WTC11 (cell line): ENCODE measurements at regions not wholly inside any gene's neighbourhood (a gene's known extent, or its start where the extent isn't known, plus 50 kb on each side); places are given as distances from the start of the nearest gene placed in this dataset.
"Not testable (repeated sequence)": the region's sequence is repeated elsewhere in the genome, so short reads cannot be mapped to it uniquely, and the experiment has no call there.

ENCODE experiments used
- ATAC-seq: fragments of 200-7000 bp; cut with Tn5 transposase; 2 replicates; pipeline ENCODE4 v1.10.0; 2021; ENCODE audit warnings: mild to moderate bottlenecking, moderate library complexity
- CTCF ChIA-PET: fragments of 300-600 bp; sonication (Branson Sonifier 250); formaldehyde crosslinking; loops from one replicate; lab custom pipeline; 2021; ENCODE audit warnings: antibody characterized with exemption; lab: Charles Lee
- POLR2A ChIA-PET: fragments of 350-600 bp; sonication (Branson Sonifier 250); formaldehyde crosslinking; loops from one replicate; lab custom pipeline; 2021; ENCODE audit warnings: antibody characterized with exemption; lab: Charles Lee
- DNase-seq: peaks from one replicate; pipeline ENCODE4 v3.0.0; 2021; ENCODE audit warnings: low spot score
- H3K27ac Mint-ChIP-seq: 2 replicates; pipeline ENCODE4 v1.8.0; 2021; ENCODE audit warnings: mixed read lengths
- H3K27me3 Mint-ChIP-seq: 2 replicates; pipeline ENCODE4 v1.8.0; 2021; ENCODE audit warnings: low read depth, mild to moderate bottlenecking, moderate library complexity, mixed read lengths
- H3K36me3 Mint-ChIP-seq: 2 replicates; pipeline ENCODE4 v1.8.0; 2021; ENCODE audit warnings: mixed read lengths
- H3K4me1 Mint-ChIP-seq: 2 replicates; pipeline ENCODE4 v1.8.0; 2022; ENCODE audit warnings: mixed read lengths
- H3K4me3 Mint-ChIP-seq: 2 replicates; pipeline ENCODE4 v1.8.0; 2021; ENCODE audit warnings: mild to moderate bottlenecking, moderate library complexity, mixed read lengths
- H3K9me3 Mint-ChIP-seq: 2 replicates; pipeline ENCODE4 v1.8.0; 2021; ENCODE audit warnings: mixed read lengths
- ARID4B ChIP-seq: sonication (generic); formaldehyde crosslinking; IDR thresholded peaks from 2 replicates; pipeline ENCODE4 v1.8.0; 2023; ENCODE audit warnings: missing genetic modification reagents, mild to moderate bottlenecking, borderline replicate concordance
- ETV6 ChIP-seq: sonication (generic); formaldehyde crosslinking; IDR thresholded peaks from 2 replicates; pipeline ENCODE4 v1.8.1; 2022; ENCODE audit warnings: mild to moderate bottlenecking, missing genetic modification reagents
- GABPB1 ChIP-seq: sonication (generic); formaldehyde crosslinking; IDR thresholded peaks from 2 replicates; pipeline ENCODE4 v1.8.1; 2023; ENCODE audit warnings: mild to moderate bottlenecking, missing genetic modification reagents
- GTF2I ChIP-seq: fragments of 250-450 bp; sonication (Bioruptor Pico); conservative IDR thresholded peaks from 2 replicates; pipeline ENCODE4 v1.4.0; 2021; ENCODE audit warnings: mild to moderate bottlenecking
- JUN ChIP-seq: sonication (generic); formaldehyde crosslinking; IDR thresholded peaks from 2 replicates; pipeline ENCODE4 v1.8.0; 2023; ENCODE audit warnings: mild to moderate bottlenecking, missing genetic modification reagents
- KAT7 ChIP-seq: sonication (generic); formaldehyde crosslinking; IDR thresholded peaks from 2 replicates; pipeline ENCODE4 v1.8.1; 2023; ENCODE audit warnings: missing genetic modification reagents, mild to moderate bottlenecking, borderline replicate concordance
- MYBL2 ChIP-seq: sonication (generic); formaldehyde crosslinking; IDR thresholded peaks from 2 replicates; pipeline ENCODE4 v1.8.1; 2023; ENCODE audit warnings: mild to moderate bottlenecking, moderate library complexity, missing genetic modification reagents
- NFATC4 ChIP-seq: fragments of 250-450 bp; sonication (Bioruptor Pico); IDR thresholded peaks from 2 replicates; pipeline ENCODE4 v1.9.0; 2021; ENCODE audit warnings: mild to moderate bottlenecking
- NR1H2 ChIP-seq: sonication (generic); formaldehyde crosslinking; IDR thresholded peaks from 2 replicates; pipeline ENCODE4 v1.9.0; 2021; ENCODE audit warnings: mild to moderate bottlenecking, moderate library complexity, missing genetic modification reagents
- NR3C1 ChIP-seq: sonication (generic); formaldehyde crosslinking; conservative IDR thresholded peaks from 2 replicates; pipeline ENCODE4 v1.8.1; 2023; ENCODE audit warnings: low read depth, mild to moderate bottlenecking, missing genetic modification reagents
- TEAD1 ChIP-seq: sonication (generic); formaldehyde crosslinking; IDR thresholded peaks from 2 replicates; pipeline ENCODE4 v1.8.0; 2022; ENCODE audit warnings: mild to moderate bottlenecking, missing genetic modification reagents
- ZBTB21 ChIP-seq: sonication (generic); formaldehyde crosslinking; IDR thresholded peaks from 2 replicates; pipeline ENCODE4 v1.8.1; 2023; ENCODE audit warnings: mild to moderate bottlenecking, missing genetic modification reagents, borderline replicate concordance
- ZNF138 ChIP-seq: sonication (generic); formaldehyde crosslinking; conservative IDR thresholded peaks from 2 replicates; pipeline ENCODE4 v1.8.1; 2022; ENCODE audit warnings: mild to moderate bottlenecking, moderate library complexity, missing genetic modification reagents
- ZNF219 ChIP-seq: sonication (generic); formaldehyde crosslinking; IDR thresholded peaks from 2 replicates; pipeline ENCODE4 v1.8.0; 2023; ENCODE audit warnings: missing genetic modification reagents, mild to moderate bottlenecking, borderline replicate concordance
- ZNF317 ChIP-seq: sonication (generic); formaldehyde crosslinking; IDR thresholded peaks from 2 replicates; pipeline ENCODE4 v1.8.1; 2023; ENCODE audit warnings: low read depth, mild to moderate bottlenecking, moderate library complexity, missing genetic modification reagents, borderline replicate concordance
- ZNF671 ChIP-seq: fragments of 250-450 bp; sonication (Bioruptor Pico); IDR thresholded peaks from 2 replicates; pipeline ENCODE4 v1.8.0; 2021; ENCODE audit warnings: mild to moderate bottlenecking
- TF ChIP-seq, protein P1 (sequence below): sonication (generic); formaldehyde crosslinking; IDR thresholded peaks from 2 replicates; pipeline ENCODE4 v1.8.0; 2023; ENCODE audit warnings: mild to moderate bottlenecking, missing genetic modification reagents
- TF ChIP-seq, protein P2 (sequence below): sonication (generic); formaldehyde crosslinking; IDR thresholded peaks from 2 replicates; pipeline ENCODE4 v1.8.0; 2022; ENCODE audit warnings: mild to moderate bottlenecking, missing genetic modification reagents

DNA sequence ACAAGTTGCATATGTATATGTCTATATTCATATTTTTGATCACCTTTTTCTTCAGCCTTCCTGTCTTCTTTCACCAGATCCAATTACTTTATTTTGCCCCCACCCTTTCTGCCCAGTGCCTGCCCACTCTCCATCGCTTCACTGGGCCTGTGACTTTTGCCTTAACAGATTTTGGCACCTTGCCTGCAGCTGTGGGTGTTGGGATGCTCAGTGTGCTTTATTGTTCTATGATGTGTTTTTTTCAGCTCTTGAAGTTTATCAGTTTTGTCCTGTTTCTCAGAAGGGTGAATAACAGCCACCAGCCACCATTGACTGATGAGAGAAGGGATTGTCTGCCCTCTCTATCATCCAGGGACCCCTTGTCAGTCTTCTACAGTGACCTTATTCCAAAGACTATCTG lies 77.2 kb upstream of the GALNT7 start:
- Mint-ChIP-seq H3K4me3 (no peak overlapping the region), H3K27ac (peak overlapping the region; percentile 8; the same call in 1 of the 2 replicates), H3K4me1 (peaks cover 52% of the 10 kb centered on the region), H3K36me3 (peaks cover 7% of the 10 kb centered on the region), H3K9me3 (peaks cover 9% of the 10 kb centered on the region), H3K27me3 (peaks cover 7% of the 10 kb centered on the region)
- peak; percentile 12; the same call in 1 of the 2 replicates for ATAC-seq
- ChIA-PET POLR2A (no interaction called here), CTCF (interaction anchor here (0.8 kb wide), 1 partner anchor 77 kb away, joined by 3 read pairs; no protein-coding TSS in a partner anchor)
- DNase-seq, result no peak
- TF ChIP-seq KAT7 (CRISPR knock-in tag), result no peak

DNA sequence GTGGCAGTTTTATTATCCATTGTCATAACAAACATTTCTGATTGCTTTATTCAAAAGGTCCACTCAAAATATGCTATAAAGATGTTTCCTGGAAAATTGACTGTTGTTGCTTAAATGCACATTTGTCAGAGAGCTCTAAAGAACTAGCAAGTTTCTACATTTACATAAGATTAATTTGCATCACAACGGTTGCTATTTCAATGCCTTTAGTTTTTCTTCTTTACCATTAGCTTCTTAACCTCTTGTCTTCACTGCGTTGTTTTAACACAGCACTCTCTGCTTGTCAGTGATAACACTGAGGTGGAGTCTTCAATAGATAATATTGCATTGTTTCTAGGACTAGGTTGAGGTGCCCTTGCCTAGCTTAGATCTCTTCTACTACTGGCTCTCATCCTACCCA lies 76.7 kb upstream of the GALNT7 start:
- H3K9me3 Mint-ChIP-seq, result peaks cover 9% of the 10 kb centered on the region
- H3K27ac Mint-ChIP-seq, result peak overlapping the region; percentile 10
- peak overlapping the region; percentile 5 for H3K4me3 Mint-ChIP-seq
- POLR2A ChIA-PET, result interaction anchor here (1.1 kb wide), 1 partner anchor 165 kb away, joined by 3 read pairs; no protein-coding TSS in a partner anchor
- no peak for TF ChIP-seq GTF2I (CRISPR knock-in tag)
- TF ChIP-seq, protein P1, sequence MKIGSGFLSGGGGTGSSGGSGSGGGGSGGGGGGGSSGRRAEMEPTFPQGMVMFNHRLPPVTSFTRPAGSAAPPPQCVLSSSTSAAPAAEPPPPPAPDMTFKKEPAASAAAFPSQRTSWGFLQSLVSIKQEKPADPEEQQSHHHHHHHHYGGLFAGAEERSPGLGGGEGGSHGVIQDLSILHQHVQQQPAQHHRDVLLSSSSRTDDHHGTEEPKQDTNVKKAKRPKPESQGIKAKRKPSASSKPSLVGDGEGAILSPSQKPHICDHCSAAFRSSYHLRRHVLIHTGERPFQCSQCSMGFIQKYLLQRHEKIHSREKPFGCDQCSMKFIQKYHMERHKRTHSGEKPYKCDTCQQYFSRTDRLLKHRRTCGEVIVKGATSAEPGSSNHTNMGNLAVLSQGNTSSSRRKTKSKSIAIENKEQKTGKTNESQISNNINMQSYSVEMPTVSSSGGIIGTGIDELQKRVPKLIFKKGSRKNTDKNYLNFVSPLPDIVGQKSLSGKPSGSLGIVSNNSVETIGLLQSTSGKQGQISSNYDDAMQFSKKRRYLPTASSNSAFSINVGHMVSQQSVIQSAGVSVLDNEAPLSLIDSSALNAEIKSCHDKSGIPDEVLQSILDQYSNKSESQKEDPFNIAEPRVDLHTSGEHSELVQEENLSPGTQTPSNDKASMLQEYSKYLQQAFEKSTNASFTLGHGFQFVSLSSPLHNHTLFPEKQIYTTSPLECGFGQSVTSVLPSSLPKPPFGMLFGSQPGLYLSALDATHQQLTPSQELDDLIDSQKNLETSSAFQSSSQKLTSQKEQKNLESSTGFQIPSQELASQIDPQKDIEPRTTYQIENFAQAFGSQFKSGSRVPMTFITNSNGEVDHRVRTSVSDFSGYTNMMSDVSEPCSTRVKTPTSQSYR (CRISPR knock-in tag), result no peak
- TF ChIP-seq ZNF317, result no peak
- no peak for TF ChIP-seq NFATC4 (CRISPR knock-in tag)
- TF ChIP-seq JUN, result no peak
- no peak for TF ChIP-seq ZNF671 (CRISPR knock-in tag)
- no peak for TF ChIP-seq MYBL2
- TF ChIP-seq NR3C1 (CRISPR knock-in tag), result no peak
- TF ChIP-seq, all 79 proteins: peak for 0
- DNase-seq (no peak), ATAC-seq (peak; percentile 63)
- Mint-ChIP-seq H3K4me1 (peaks cover 49% of the 10 kb centered on the region), H3K27me3 (peaks cover 7% of the 10 kb centered on the region), H3K36me3 (peaks cover 7% of the 10 kb centered on the region)
- CTCF ChIA-PET, result interaction anchor here (0.8 kb wide), 1 partner anchor 78 kb away, joined by 3 read pairs; no protein-coding TSS in a partner anchor

GRCh38 chr4:173093361-173093760 lies 75.2 kb upstream of the GALNT7 start:
- Mint-ChIP-seq H3K27me3 (peaks cover 7% of the 10 kb centered on the region), H3K27ac (no peak overlapping the region), H3K36me3 (peaks cover 5% of the 10 kb centered on the region; the same call in 1 of the 2 replicates), H3K4me1 (peaks cover 46% of the 10 kb centered on the region), H3K4me3 (no peak overlapping the region), H3K9me3 (peaks cover 11% of the 10 kb centered on the region)
- no peak for TF ChIP-seq ETV6 (CRISPR knock-in tag)
- TF ChIP-seq TEAD1, result no peak
- TF ChIP-seq GTF2I (CRISPR knock-in tag), result no peak
- TF ChIP-seq ZBTB21 (CRISPR knock-in tag), result no peak
- TF ChIP-seq ZNF671 (CRISPR knock-in tag), result no peak
- ChIA-PET POLR2A (no interaction called here), CTCF (interaction anchor here (0.7 to 1.6 kb wide), 3 partner anchors 66 to 208 kb away, joined by 3 to 4 read pairs (median 3); no protein-coding TSS in a partner anchor)
- ATAC-seq (no peak), DNase-seq (no peak)

GRCh38 chr4:173094739-173095421 lies 73.7 kb upstream of the GALNT7 start:
- peaks cover 14% of the 10 kb centered on the region for H3K9me3 Mint-ChIP-seq
- H3K27me3 Mint-ChIP-seq, result peaks cover 7% of the 10 kb centered on the region
- POLR2A ChIA-PET, result no interaction called here
- ATAC-seq (no peak), DNase-seq (no peak)
- TF ChIP-seq TEAD1 (no peak), ZNF219 (CRISPR knock-in tag) (no peak), ZBTB21 (CRISPR knock-in tag) (no peak), ZNF138 (no peak), ARID4B (no peak), GABPB1 (CRISPR knock-in tag) (no peak), NR1H2 (CRISPR knock-in tag) (no peak)
- TF ChIP-seq, protein P2, sequence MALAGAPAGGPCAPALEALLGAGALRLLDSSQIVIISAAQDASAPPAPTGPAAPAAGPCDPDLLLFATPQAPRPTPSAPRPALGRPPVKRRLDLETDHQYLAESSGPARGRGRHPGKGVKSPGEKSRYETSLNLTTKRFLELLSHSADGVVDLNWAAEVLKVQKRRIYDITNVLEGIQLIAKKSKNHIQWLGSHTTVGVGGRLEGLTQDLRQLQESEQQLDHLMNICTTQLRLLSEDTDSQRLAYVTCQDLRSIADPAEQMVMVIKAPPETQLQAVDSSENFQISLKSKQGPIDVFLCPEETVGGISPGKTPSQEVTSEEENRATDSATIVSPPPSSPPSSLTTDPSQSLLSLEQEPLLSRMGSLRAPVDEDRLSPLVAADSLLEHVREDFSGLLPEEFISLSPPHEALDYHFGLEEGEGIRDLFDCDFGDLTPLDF (CRISPR knock-in tag), result no peak
- H3K4me1 Mint-ChIP-seq, result peaks cover 52% of the 10 kb centered on the region
- H3K36me3 Mint-ChIP-seq, result peaks cover 6% of the 10 kb centered on the region; the same call in 1 of the 2 replicates
- H3K4me3 Mint-ChIP-seq, result no peak overlapping the region
- CTCF ChIA-PET, result interaction anchor here (1.6 kb wide), 1 partner anchor 71 kb away, joined by 4 read pairs; no protein-coding TSS in a partner anchor
- no peak overlapping the region for H3K27ac Mint-ChIP-seq

GRCh38 chr4:173099447-173099846 lies 69.2 kb upstream of the GALNT7 start:
- H3K36me3 Mint-ChIP-seq, H3K27me3 Mint-ChIP-seq, ATAC-seq, CTCF ChIA-PET, POLR2A ChIA-PET, DNase-seq, H3K27ac Mint-ChIP-seq, H3K4me3 Mint-ChIP-seq: not testable (repeated sequence)
- Mint-ChIP-seq H3K9me3 (peaks cover 14% of the 10 kb centered on the region), H3K4me1 (peaks cover 20% of the 10 kb centered on the region)
